HG03196 (cell line): ENCODE measurements at regions not wholly inside any gene's neighbourhood (a gene's known extent, or its start where the extent isn't known, plus 50 kb on each side); places are given as distances from the start of the nearest gene placed in this dataset.

Experiments used
- ATAC-seq: cut with Tn5 transposase; IDR thresholded peaks from one replicate; pipeline ENCODE4 v1.9.1; 2021; ENCODE audit not compliant: unreplicated experiment

GRCh38 chr18:54023471-54023870 is 201.0 kb downstream of the MBD2 start:
- no peak for ATAC-seq

GRCh38 chr18:54020966-54021365 is 203.5 kb downstream of the MBD2 start:
- no peak for ATAC-seq

GRCh38 chr18:54020156-54020745 is 204.2 kb downstream of the MBD2 start:
- ATAC-seq, result no peak

- no peak for ATAC-seq
Measured at GRCh38 chr18:54019641-54020040, 204.8 kb downstream of the MBD2 start.

GRCh38 chr18:54013452-54013851 is 211.0 kb downstream of the MBD2 start:
- no peak for ATAC-seq

- no peak for ATAC-seq
Measured at GRCh38 chr18:54004828-54005227, 219.6 kb downstream of the MBD2 start.

- no peak for ATAC-seq
Measured at GRCh38 chr18:54003195-54003594, 221.3 kb downstream of the MBD2 start.

GRCh38 chr18:53997064-53997463 is 227.4 kb downstream of the MBD2 start:
- ATAC-seq, result no peak

GRCh38 chr18:53994016-53994415 is 230.5 kb downstream of the MBD2 start:
- no peak for ATAC-seq

GRCh38 chr18:53991805-53992204 is 232.7 kb downstream of the MBD2 start:
- ATAC-seq, result no peak

- no peak for ATAC-seq
Measured at GRCh38 chr18:53991202-53991601, 233.3 kb downstream of the MBD2 start.

- ATAC-seq, result no peak
Measured at GRCh38 chr18:53990485-53990884, 234.0 kb downstream of the MBD2 start.

GRCh38 chr18:53984021-53984420 is 240.4 kb downstream of the MBD2 start:
- no peak for ATAC-seq

GRCh38 chr18:53971331-53971730 is 253.1 kb downstream of the MBD2 start:
- ATAC-seq, result no peak

- ATAC-seq, result no peak
Measured at GRCh38 chr18:53952700-53953099, 271.8 kb downstream of the MBD2 start.

- no peak for ATAC-seq
Measured at GRCh38 chr18:53950545-53950944, 273.9 kb downstream of the MBD2 start.

- no peak for ATAC-seq
Measured at GRCh38 chr18:53948991-53949390, 275.5 kb downstream of the MBD2 start.

GRCh38 chr18:53947092-53947640 is 277.3 kb downstream of the MBD2 start:
- no peak for ATAC-seq

GRCh38 chr18:53946594-53946993 is 277.9 kb downstream of the MBD2 start:
- no peak for ATAC-seq

- no peak for ATAC-seq
Measured at GRCh38 chr18:53944721-53945120, 279.7 kb downstream of the MBD2 start.

GRCh38 chr18:53943326-53943860 is 281.1 kb downstream of the MBD2 start:
- no peak for ATAC-seq

- no peak for ATAC-seq
Measured at GRCh38 chr18:53941601-53942338, 282.7 kb downstream of the MBD2 start.
